H1 (cell line): ENCODE measurements at regions not wholly inside any gene's neighbourhood (a gene's known extent, or its start where the extent isn't known, plus 50 kb on each side); places are given as distances from the start of the nearest gene placed in this dataset.

Source experiments
- SUZ12 ChIP-seq: fragments of 200-600 bp; sonication (generic); IDR thresholded peaks from 2 replicates; pipeline ENCODE4 v1.6.1; 2012; ENCODE audit warnings: mild to moderate bottlenecking, inconsistent platforms, low read length, moderate library complexity, mixed read lengths

GRCh38 chr12:92349635-92350034, 204.0 kb upstream of the BTG1 start (continued):
- TF ChIP-seq SUZ12 = no peak
- TF ChIP-seq, all 59 proteins: peak for 0
